GM10847 (cell line): ENCODE measurements at regions not wholly inside any gene's neighbourhood (a gene's known extent, or its start where the extent isn't known, plus 50 kb on each side); places are given as distances from the start of the nearest gene placed in this dataset.

ENCODE experiments used
- POLR2A ChIP-seq: IDR thresholded peaks from 2 replicates; pipeline ENCODE4 v1.6.1; 2011; ENCODE audit not compliant: insufficient read length; ENCODE audit errors: extremely low read depth

- TF ChIP-seq POLR2A, result no peak
Observed at GRCh38 chr16:85472514-85472913, 140.6 kb upstream of the GSE1 start.

GRCh38 chr16:85473323-85473722, 139.8 kb upstream of the GSE1 start:
- TF ChIP-seq POLR2A, result no peak

GRCh38 chr16:85473909-85474620, 139.1 kb upstream of the GSE1 start:
- TF ChIP-seq POLR2A, result no peak

GRCh38 chr16:85474621-85475217, 138.4 kb upstream of the GSE1 start:
- no peak for TF ChIP-seq POLR2A

- TF ChIP-seq POLR2A, result no peak
Observed at GRCh38 chr16:85475233-85475632, 137.9 kb upstream of the GSE1 start.

GRCh38 chr16:85475691-85476300, 137.3 kb upstream of the GSE1 start:
- TF ChIP-seq POLR2A, result no peak

- no peak for TF ChIP-seq POLR2A
Observed at GRCh38 chr16:85476389-85476788, 136.7 kb upstream of the GSE1 start.

GRCh38 chr16:85477801-85478363, 135.2 kb upstream of the GSE1 start:
- TF ChIP-seq POLR2A, result no peak

GRCh38 chr16:85479972-85480726, 133.0 kb upstream of the GSE1 start:
- TF ChIP-seq POLR2A, result no peak

GRCh38 chr16:85480727-85481101, 132.4 kb upstream of the GSE1 start:
- no peak for TF ChIP-seq POLR2A

GRCh38 chr16:85481206-85481605, 131.9 kb upstream of the GSE1 start:
- no peak for TF ChIP-seq POLR2A

- TF ChIP-seq POLR2A, result no peak
Observed at GRCh38 chr16:85481738-85482137, 131.4 kb upstream of the GSE1 start.

- TF ChIP-seq POLR2A, result no peak
Observed at GRCh38 chr16:85483424-85483823, 129.7 kb upstream of the GSE1 start.

- no peak for TF ChIP-seq POLR2A
Observed at GRCh38 chr16:85484347-85485300, 128.5 kb upstream of the GSE1 start.

GRCh38 chr16:85485379-85485778, 127.7 kb upstream of the GSE1 start:
- no peak for TF ChIP-seq POLR2A
